ENCODE measurements at regions not wholly inside any gene's neighbourhood (a gene's known extent, or its start where the extent isn't known, plus 50 kb on each side); places are given as distances from the start of the nearest gene placed in this dataset.

DNA sequence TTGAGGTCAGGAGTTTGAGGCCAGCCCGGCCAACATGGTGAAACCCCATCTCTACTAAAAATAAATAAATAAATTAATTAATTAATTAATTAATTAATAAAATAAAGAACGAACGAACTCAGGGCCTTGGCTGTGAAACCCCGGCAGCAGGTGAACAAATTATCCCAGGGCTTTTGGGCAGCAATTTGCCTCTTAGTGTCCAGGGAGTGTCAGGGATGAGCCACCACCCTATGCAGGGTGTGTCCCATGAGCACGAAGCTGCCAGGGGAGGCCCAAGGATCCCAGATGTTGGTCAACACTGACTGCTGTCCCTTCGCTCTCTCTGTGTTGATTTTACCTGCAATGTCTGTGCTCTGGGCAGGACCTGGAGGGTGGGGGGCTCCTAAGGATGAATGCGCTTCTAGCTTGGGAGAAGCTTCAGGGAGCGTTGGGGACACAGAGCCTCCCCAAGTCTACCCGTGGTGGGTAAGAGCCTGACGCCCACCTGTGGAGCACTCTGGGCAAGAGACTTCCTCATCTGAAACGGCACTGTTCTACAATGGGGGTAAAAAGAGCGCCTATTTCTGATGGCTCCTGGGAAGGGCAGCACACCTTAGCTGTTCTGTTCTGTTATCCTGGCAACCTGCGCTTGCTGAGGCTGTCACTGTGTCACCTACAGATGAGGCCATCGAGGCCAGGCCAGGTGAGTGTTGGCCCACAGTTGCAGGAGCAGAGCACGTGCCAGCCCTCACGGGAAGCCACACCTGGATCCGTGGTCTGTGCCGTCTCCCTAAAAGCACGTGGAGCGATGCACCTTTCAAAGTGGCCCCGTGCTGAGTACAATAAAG, 125.5 kb upstream of the CDH4 start:
- TF ChIP-seq ESRRG (CRISPR knock-in tag; IDR thresholded peaks at IDR 0.05): no peak
- no peak for TF ChIP-seq ZNF8 (CRISPR knock-in tag; IDR thresholded peaks at IDR 0.05)
- TF ChIP-seq, protein P1, sequence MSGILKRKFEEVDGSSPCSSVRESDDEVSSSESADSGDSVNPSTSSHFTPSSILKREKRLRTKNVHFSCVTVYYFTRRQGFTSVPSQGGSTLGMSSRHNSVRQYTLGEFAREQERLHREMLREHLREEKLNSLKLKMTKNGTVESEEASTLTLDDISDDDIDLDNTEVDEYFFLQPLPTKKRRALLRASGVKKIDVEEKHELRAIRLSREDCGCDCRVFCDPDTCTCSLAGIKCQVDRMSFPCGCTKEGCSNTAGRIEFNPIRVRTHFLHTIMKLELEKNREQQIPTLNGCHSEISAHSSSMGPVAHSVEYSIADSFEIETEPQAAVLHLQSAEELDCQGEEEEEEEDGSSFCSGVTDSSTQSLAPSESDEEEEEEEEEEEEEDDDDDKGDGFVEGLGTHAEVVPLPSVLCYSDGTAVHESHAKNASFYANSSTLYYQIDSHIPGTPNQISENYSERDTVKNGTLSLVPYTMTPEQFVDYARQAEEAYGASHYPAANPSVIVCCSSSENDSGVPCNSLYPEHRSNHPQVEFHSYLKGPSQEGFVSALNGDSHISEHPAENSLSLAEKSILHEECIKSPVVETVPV (CRISPR knock-in tag; IDR thresholded peaks at IDR 0.05): no peak
- TF ChIP-seq ZNF565 (CRISPR knock-in tag; conservative IDR thresholded peaks at IDR 0.05; ENCODE audit: low read depth): no peak
- TF ChIP-seq, protein P2, sequence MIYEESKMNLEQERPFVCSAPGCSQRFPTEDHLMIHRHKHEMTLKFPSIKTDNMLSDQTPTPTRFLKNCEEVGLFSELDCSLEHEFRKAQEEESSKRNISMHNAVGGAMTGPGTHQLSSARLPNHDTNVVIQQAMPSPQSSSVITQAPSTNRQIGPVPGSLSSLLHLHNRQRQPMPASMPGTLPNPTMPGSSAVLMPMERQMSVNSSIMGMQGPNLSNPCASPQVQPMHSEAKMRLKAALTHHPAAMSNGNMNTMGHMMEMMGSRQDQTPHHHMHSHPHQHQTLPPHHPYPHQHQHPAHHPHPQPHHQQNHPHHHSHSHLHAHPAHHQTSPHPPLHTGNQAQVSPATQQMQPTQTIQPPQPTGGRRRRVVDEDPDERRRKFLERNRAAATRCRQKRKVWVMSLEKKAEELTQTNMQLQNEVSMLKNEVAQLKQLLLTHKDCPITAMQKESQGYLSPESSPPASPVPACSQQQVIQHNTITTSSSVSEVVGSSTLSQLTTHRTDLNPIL (CRISPR knock-in tag; IDR thresholded peaks at IDR 0.05; ENCODE audit: low read depth): no peak
